ENCODE measurements at regions not wholly inside any gene's neighbourhood (a gene's known extent, or its start where the extent isn't known, plus 50 kb on each side); places are given as distances from the start of the nearest gene placed in this dataset.
A peak's percentile ranks its signal among the peaks of the same experiment; 100 is the strongest.
"Not testable (repeated sequence)": the region's sequence is repeated elsewhere in the genome, so short reads cannot be mapped to it uniquely, and the experiment has no call there.

- no peak for DNase-seq
Observed at GRCh38 chr3:158026236-158026635, 80.0 kb downstream of the SHOX2 start.

GRCh38 chr3:158019897-158020296, 86.3 kb downstream of the SHOX2 start:
- not testable (repeated sequence) for DNase-seq

- no peak for DNase-seq
Observed at GRCh38 chr3:158018462-158018861, 87.8 kb downstream of the SHOX2 start.

- DNase-seq, result no peak
Observed at GRCh38 chr3:158012901-158013300, 93.3 kb downstream of the SHOX2 start.

GRCh38 chr3:158005391-158006100, 100.7 kb downstream of the SHOX2 start:
- no peak for DNase-seq

GRCh38 chr3:157999246-157999645, 107.0 kb downstream of the SHOX2 start:
- DNase-seq, result peak; percentile 70

- DNase-seq, result no peak
Observed at GRCh38 chr3:157982359-157982758, 123.9 kb downstream of the SHOX2 start.

GRCh38 chr3:157981819-157982218, 124.4 kb downstream of the SHOX2 start:
- no peak for DNase-seq

- no peak for DNase-seq
Observed at GRCh38 chr3:157979022-157979421, 127.2 kb downstream of the SHOX2 start.

GRCh38 chr3:157961665-157962064, 144.6 kb downstream of the SHOX2 start:
- DNase-seq, result no peak

- DNase-seq, result no peak
Observed at GRCh38 chr3:157958457-157958856, 147.8 kb downstream of the SHOX2 start.

- DNase-seq, result no peak
Observed at GRCh38 chr3:157956850-157957249, 149.4 kb downstream of the SHOX2 start.

- no peak for DNase-seq
Observed at GRCh38 chr3:157956176-157956575, 150.0 kb downstream of the SHOX2 start.

GRCh38 chr3:157953565-157953964, 152.7 kb downstream of the SHOX2 start:
- no peak for DNase-seq

GRCh38 chr3:157948605-157949383, 157.4 kb downstream of the SHOX2 start:
- DNase-seq, result no peak

- DNase-seq, result no peak
Observed at GRCh38 chr3:157939166-157939565, 167.1 kb downstream of the SHOX2 start.

GRCh38 chr3:157938154-157938779, 168.0 kb downstream of the SHOX2 start:
- DNase-seq, result no peak

- no peak for DNase-seq
Observed at GRCh38 chr3:157931517-157931916, 174.7 kb downstream of the SHOX2 start.

- no peak for DNase-seq
Observed at GRCh38 chr3:157930000-157930780, 176.0 kb downstream of the SHOX2 start.

- no peak for DNase-seq
Observed at GRCh38 chr3:157926822-157927221, 179.4 kb downstream of the SHOX2 start.

- DNase-seq, result no peak
Observed at GRCh38 chr3:157922614-157923013, 183.6 kb downstream of the SHOX2 start.

GRCh38 chr3:157921811-157922210, 184.4 kb downstream of the SHOX2 start:
- DNase-seq, result peak; percentile 16

Data from NCI-H2029 (cell line).